ENCODE measurements at regions not wholly inside any gene's neighbourhood (a gene's known extent, or its start where the extent isn't known, plus 50 kb on each side); places are given as distances from the start of the nearest gene placed in this dataset.

GRCh38 chr1:181255270-181255929 is 166.9 kb downstream of the IER5 start:
- TF ChIP-seq CTCF (IDR thresholded peaks at IDR 0.05; ENCODE audit: low read depth, low read length) = no peak
- in situ Hi-C loops (cut with HindIII; ENCODE audit: low sequenced_read_pairs) = no loop called here
- peak; percentile 93 for DNase-seq (ENCODE audit: low read depth, low spot score)
- no peak overlapping the region for H3K4me3 ChIP-seq (ENCODE audit: low read depth, low read length)

GRCh38 chr1:181257117-181257516 is 168.6 kb downstream of the IER5 start:
- TF ChIP-seq CTCF (IDR thresholded peaks at IDR 0.05; ENCODE audit: low read depth, low read length) = no peak
- no peak for DNase-seq (ENCODE audit: low read depth, low spot score)
- in situ Hi-C loops (cut with HindIII; ENCODE audit: low sequenced_read_pairs) = no loop called here
- no peak overlapping the region for H3K4me3 ChIP-seq (ENCODE audit: low read depth, low read length)

DNA sequence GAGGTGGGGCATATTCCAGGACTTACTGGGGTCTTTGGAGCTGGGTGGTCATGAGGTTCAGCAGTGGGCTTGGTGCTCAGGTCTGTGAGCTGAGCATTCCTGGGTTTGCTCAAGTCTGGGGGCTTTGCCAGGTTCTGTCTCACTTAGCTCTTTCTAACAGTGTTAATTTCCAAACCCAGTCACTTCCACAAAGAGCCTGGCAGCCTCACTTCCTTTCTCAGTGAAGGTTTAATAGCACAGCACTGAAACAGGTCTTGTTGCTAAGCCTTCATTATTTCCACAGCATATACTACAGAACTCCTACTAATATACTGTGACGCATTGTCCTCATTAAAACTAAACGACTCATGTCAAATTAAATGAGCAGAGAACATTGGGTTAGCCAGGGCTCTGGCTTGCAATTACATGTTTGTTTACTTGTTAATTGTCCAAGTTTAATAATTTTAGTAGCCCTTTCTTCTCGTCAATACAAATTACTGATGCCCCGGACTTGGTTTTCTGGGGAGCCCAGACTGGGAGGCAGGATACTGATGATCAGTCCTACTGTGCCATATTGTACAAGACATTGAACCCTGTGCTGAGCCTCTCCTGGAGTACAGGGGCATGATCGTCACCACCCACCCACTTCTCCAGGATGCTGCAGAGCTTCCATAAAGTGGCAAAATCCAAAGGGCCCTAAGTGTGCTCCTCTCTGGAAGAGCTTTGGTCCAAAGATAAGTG is 170.7 kb downstream of the IER5 start:
- no peak for DNase-seq (ENCODE audit: low read depth, low spot score)
- in situ Hi-C loops (cut with HindIII; ENCODE audit: low sequenced_read_pairs) = no loop called here
- no peak overlapping the region for H3K4me3 ChIP-seq (ENCODE audit: low read depth, low read length)
- no peak for TF ChIP-seq CTCF (IDR thresholded peaks at IDR 0.05; ENCODE audit: low read depth, low read length)

GRCh38 chr1:181260271-181260670 is 171.8 kb downstream of the IER5 start:
- H3K4me3 ChIP-seq (ENCODE audit: low read depth, low read length) = no peak overlapping the region
- in situ Hi-C loops (cut with HindIII; ENCODE audit: low sequenced_read_pairs) = no loop called here
- DNase-seq (ENCODE audit: low read depth, low spot score) = no peak
- TF ChIP-seq CTCF (IDR thresholded peaks at IDR 0.05; ENCODE audit: low read depth, low read length) = no peak

- no peak for TF ChIP-seq CTCF (IDR thresholded peaks at IDR 0.05; ENCODE audit: low read depth, low read length)
- no peak for DNase-seq (ENCODE audit: low read depth, low spot score)
- in situ Hi-C loops (cut with HindIII; ENCODE audit: low sequenced_read_pairs) = no loop called here
- H3K4me3 ChIP-seq (ENCODE audit: low read depth, low read length) = no peak overlapping the region
Observed at GRCh38 chr1:181260994-181261393, 172.5 kb downstream of the IER5 start.

DNA sequence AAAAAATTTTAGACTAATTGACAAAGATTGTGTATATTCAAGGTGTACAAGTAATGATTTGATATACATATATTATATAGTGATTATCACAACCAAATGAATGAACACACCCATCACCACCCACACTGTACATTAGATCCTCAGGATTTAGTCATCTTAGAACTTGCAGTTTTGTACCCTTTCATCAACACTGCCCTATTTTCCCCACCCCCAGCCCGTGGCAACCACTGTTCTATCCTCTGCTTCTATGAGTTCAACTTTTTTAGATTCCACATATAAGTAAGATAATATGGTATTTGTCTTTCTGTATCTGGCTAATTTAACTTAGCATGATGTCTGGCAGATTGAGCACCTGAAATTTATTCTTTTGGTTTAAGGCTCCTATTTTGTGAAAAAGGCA is 173.6 kb downstream of the IER5 start:
- no peak overlapping the region for H3K4me3 ChIP-seq (ENCODE audit: low read depth, low read length)
- no peak for DNase-seq (ENCODE audit: low read depth, low spot score)
- in situ Hi-C loops (cut with HindIII; ENCODE audit: low sequenced_read_pairs) = no loop called here
- no peak for TF ChIP-seq CTCF (IDR thresholded peaks at IDR 0.05; ENCODE audit: low read depth, low read length)
